Gastroesophageal sphincter (tissue), 4 donors: ENCODE measurements at regions not wholly inside any gene's neighbourhood (a gene's known extent, or its start where the extent isn't known, plus 50 kb on each side); places are given as distances from the start of the nearest gene placed in this dataset.

ENCODE experiments used
- ATAC-seq: fragments of 150-250 bp; one replicate; pipeline ENCODE4 v1.9.1; 2016; ENCODE audit warnings: mild to moderate bottlenecking, moderate library complexity
- H3K27ac ChIP-seq, 4 donors: fragments of 200-600 bp; sonication (generic) in 3 of 4; 1 replicate in 3 of 4; 2 replicates in 1 of 4; pipeline ENCODE4 v1.5.1; 2016 to 2019
- H3K27me3 ChIP-seq: fragments of 200-600 bp; sonication (generic); one replicate; pipeline ENCODE4 v1.5.1; 2019
- H3K36me3 ChIP-seq, 2 donors: fragments of 200-600 bp; sonication (generic); one replicate each; pipeline ENCODE4 v1.5.1; 2019; ENCODE audit warnings: control low read depth in 1 of 2
- H3K4me1 ChIP-seq, 3 donors: fragments of 200-600 bp; sonication (generic); 1 replicate in 2 of 3; 2 replicates in 1 of 3; pipeline ENCODE4 v1.5.1; 2016 to 2019; ENCODE audit warnings: control low read depth in 2 of 3
- H3K4me3 ChIP-seq, 2 donors: fragments of 200-600 bp; sonication (generic); one replicate each; pipeline ENCODE4 v1.5.1; 2019; ENCODE audit warnings: mild to moderate bottlenecking in 1 of 2, moderate library complexity in 1 of 2
- H3K9me3 ChIP-seq, 3 donors: fragments of 200-600 bp; sonication (generic); one replicate each; pipeline ENCODE4 v1.5.1; 2017 to 2019; ENCODE audit warnings: control low read depth in 2 of 3
- CTCF ChIP-seq, 4 experiments: fragments of 200-600 bp in 2 of 4; fragments of 450-650 bp in 2 of 4; sonication (generic) in 1 of 4; IDR thresholded peaks; one replicate each; pipeline ENCODE4 v1.5.1; 2017 to 2019; ENCODE audit warnings: antibody characterized with exemption in 4 of 4, mild to moderate bottlenecking in 2 of 4, moderate library complexity in 2 of 4
- EP300 ChIP-seq: sonication (generic); formaldehyde crosslinking; IDR thresholded peaks from one replicate; pipeline ENCODE4 v1.6.1; 2017; ENCODE audit warnings: antibody characterized with exemption, mild to moderate bottlenecking
- POLR2A ChIP-seq, 2 donors: fragments of 450-650 bp; IDR thresholded peaks; one replicate each; pipeline ENCODE4 v1.6.1; 2017; ENCODE audit warnings: antibody characterized with exemption in 2 of 2, mild to moderate bottlenecking in 2 of 2, moderate library complexity in 1 of 2
- POLR2AphosphoS5 ChIP-seq: sonication (generic); formaldehyde crosslinking; IDR thresholded peaks from one replicate; pipeline ENCODE4 v1.6.1; 2017; ENCODE audit warnings: antibody characterized with exemption
- WGBS, 2 donors: methylation state at CpG; one replicate each; pipeline ENCODE4 v1.1.5; 2018; ENCODE audit warnings: low coverage in 1 of 2; 5-methylcytosine and 5-hydroxymethylcytosine counted together

DNA sequence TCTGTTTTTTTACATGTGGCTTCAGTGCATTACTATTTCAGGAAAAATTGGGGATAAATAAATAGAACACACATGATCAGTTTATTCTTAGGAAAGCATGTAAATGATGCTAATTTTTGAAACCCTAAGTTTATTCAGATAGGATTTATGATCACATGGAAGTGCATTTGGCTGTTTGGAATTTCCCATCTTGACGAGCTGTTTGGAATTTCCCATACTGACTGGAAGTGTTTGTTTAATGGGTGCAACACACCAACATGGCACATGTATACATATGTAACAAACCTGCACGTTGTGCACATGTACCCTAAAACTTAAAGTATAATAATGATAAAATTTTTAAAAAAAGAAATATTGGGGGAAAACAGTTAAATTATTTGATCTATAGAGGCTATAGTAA is 79.5 kb downstream of the COL6A6 start:
- ATAC-seq: no peak
- Histone ChIP-seq H3K4me1 (no peaks in the 10 kb centered on the region), H3K27ac (no peak overlapping the region), H3K9me3 (no peaks in the 10 kb centered on the region), H3K36me3 (no peaks in the 10 kb centered on the region), H3K27me3 (no peaks in the 10 kb centered on the region), H3K4me3 (no peak overlapping the region)
- WGBS, 2 donors: 37 to 64% methylated on average over 2 of the region's 2 CpGs
- TF ChIP-seq CTCF (IDR thresholded peaks at IDR 0.05) (no peak), EP300 (no peak), POLR2A (IDR thresholded peaks at IDR 0.05) (no peak), POLR2AphosphoS5 (no peak)

DNA sequence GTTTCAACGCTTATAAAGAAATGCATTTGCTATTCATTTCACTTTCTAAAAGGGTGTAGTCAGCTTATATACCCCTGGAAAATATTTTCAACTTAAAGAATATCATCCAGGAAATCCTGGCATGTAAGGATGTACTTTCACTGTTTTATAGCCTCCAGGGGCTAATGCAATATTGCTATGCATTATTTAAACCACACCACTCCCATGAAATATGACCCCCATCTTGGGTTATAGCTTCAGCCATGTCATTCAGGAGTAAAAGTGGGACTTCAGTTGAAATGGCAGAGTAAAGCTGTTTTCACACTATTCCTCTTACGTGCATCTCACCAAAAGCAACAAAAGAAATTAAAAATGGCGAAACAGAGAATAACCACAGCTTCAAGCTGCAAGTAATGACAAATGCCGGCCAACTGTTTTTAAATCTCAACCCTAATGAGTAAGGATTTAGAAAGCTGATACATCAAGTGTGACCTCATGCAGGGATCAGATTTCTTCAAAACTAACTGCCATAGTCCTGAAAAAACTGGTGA is 84.5 kb downstream of the COL6A6 start:
- Histone ChIP-seq H3K9me3 (peaks cover 0 to 4% (median 0%) of the 10 kb centered on the region in 3 donors), H3K27ac (no peak overlapping the region), H3K4me3 (no peak overlapping the region), H3K27me3 (no peaks in the 10 kb centered on the region), H3K36me3 (no peaks in the 10 kb centered on the region), H3K4me1 (no peaks in the 10 kb centered on the region)
- no peak for ATAC-seq
- WGBS, 2 donors: 62 to 74% methylated on average over 4 of the region's 4 CpGs
- TF ChIP-seq POLR2AphosphoS5 (no peak), CTCF (IDR thresholded peaks at IDR 0.05) (no peak), EP300 (no peak), POLR2A (IDR thresholded peaks at IDR 0.05) (no peak)

DNA sequence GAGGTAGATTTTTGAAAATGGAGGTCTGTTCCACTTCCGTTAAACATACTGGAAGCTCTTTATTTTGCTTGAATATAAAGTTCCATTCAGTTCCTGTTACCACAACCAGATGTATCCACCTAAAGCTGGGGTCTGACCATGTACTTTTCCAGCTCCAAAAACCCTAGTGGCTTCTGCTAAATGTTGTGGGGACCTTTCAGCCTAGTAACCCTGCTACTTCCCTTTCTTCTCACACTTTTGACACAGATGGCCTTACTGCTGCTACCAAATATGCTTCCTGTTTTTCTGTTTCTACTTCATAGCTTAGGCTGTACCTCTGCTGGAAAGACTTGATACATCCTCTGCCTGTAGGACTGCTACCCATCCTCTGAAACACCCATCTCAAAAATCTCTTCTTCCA is 87.8 kb downstream of the COL6A6 start:
- no peak overlapping the region for H3K27ac ChIP-seq
- peaks cover 0 to 20% (median 0%) of the 10 kb centered on the region in 3 donors for H3K9me3 ChIP-seq
- WGBS, 2 donors: 73 to 87% methylated on average over 1 of the region's 1 CpG
- no peak overlapping the region for H3K4me3 ChIP-seq
- peaks cover 3 to 12% (median 3%) of the 10 kb centered on the region in 3 donors for H3K4me1 ChIP-seq
- TF ChIP-seq POLR2A (IDR thresholded peaks at IDR 0.05): no peak
- no peak for TF ChIP-seq CTCF (IDR thresholded peaks at IDR 0.05)
- no peak for TF ChIP-seq EP300
- TF ChIP-seq POLR2AphosphoS5: no peak
- H3K36me3 ChIP-seq: no peaks in the 10 kb centered on the region
- ATAC-seq: no peak
- no peaks in the 10 kb centered on the region for H3K27me3 ChIP-seq

DNA sequence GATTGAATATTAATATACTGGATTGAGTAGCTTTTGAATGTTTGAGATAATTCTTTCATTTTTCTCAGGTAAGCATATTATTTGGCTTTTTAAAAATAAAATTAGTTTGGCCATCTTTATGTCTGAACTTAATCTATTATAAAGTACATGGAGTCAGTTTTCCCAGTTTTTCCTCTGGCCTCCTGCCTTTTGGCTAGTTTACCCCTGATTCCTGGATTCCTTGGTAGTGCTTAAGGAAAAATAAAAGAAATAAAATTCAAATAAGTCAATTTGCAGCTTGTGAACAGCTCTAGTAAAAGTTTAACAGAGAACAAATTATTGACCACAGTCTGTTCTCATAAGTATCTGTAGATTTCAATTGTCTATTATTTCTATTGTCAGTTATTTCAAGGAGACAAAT is 89.4 kb downstream of the COL6A6 start:
- no peaks in the 10 kb centered on the region for H3K36me3 ChIP-seq
- ATAC-seq: no peak
- peaks cover 3 to 21% (median 3%) of the 10 kb centered on the region in 3 donors for H3K4me1 ChIP-seq
- H3K9me3 ChIP-seq: peaks cover 0 to 20% (median 0%) of the 10 kb centered on the region in 3 donors
- H3K27me3 ChIP-seq: no peaks in the 10 kb centered on the region
- H3K4me3 ChIP-seq: no peak overlapping the region
- H3K27ac ChIP-seq: no peak overlapping the region
- no peak for TF ChIP-seq EP300
- no peak for TF ChIP-seq POLR2AphosphoS5
- TF ChIP-seq POLR2A (IDR thresholded peaks at IDR 0.05): no peak
- no peak for TF ChIP-seq CTCF (IDR thresholded peaks at IDR 0.05)

- Histone ChIP-seq H3K4me3 (no peak overlapping the region), H3K27ac (no peak overlapping the region), H3K4me1 (peaks cover 3 to 21% (median 3%) of the 10 kb centered on the region in 3 donors), H3K27me3 (no peaks in the 10 kb centered on the region), H3K36me3 (no peaks in the 10 kb centered on the region), H3K9me3 (peaks cover 0 to 20% (median 0%) of the 10 kb centered on the region in 3 donors)
- no peak for TF ChIP-seq CTCF (IDR thresholded peaks at IDR 0.05)
- no peak for TF ChIP-seq POLR2A (IDR thresholded peaks at IDR 0.05)
- no peak for TF ChIP-seq EP300
- no peak for TF ChIP-seq POLR2AphosphoS5
- no peak for ATAC-seq
- 88 to 100% methylated on average over 1 of the region's 1 CpG for WGBS, 2 donors
Observed at GRCh38 chr3:130607553-130608154, 90.7 kb downstream of the COL6A6 start.
